ENCODE measurements at regions not wholly inside any gene's neighbourhood (a gene's known extent, or its start where the extent isn't known, plus 50 kb on each side); places are given as distances from the start of the nearest gene placed in this dataset.

- TF ChIP-seq POLR2A (IDR thresholded peaks at IDR 0.05) (no peak), CTCF (IDR thresholded peaks at IDR 0.05) (no peak)
These were observed 99.3 kb downstream of the ERMARD start for GRCh38 chr6:169850746-169851145.
